MM.1S (cell line): ENCODE measurements at regions not wholly inside any gene's neighbourhood (a gene's known extent, or its start where the extent isn't known, plus 50 kb on each side); places are given as distances from the start of the nearest gene placed in this dataset.

Experiments used
- EZH2 ChIP-seq: fragments of 300-600 bp; sonication (generic); optimal IDR thresholded peaks from 2 replicates; pipeline ENCODE3; 2017; ENCODE audit warnings: low read depth, mild to moderate bottlenecking, antibody characterized with exemption, low read length, mixed read lengths
- TF ChIP-seq, protein P1 (sequence below): fragments of 300-600 bp; sonication (generic); IDR thresholded peaks from 2 replicates; pipeline ENCODE4 v1.5.1; 2016; ENCODE audit warnings: antibody characterized with exemption, low read length, mixed read lengths

DNA sequence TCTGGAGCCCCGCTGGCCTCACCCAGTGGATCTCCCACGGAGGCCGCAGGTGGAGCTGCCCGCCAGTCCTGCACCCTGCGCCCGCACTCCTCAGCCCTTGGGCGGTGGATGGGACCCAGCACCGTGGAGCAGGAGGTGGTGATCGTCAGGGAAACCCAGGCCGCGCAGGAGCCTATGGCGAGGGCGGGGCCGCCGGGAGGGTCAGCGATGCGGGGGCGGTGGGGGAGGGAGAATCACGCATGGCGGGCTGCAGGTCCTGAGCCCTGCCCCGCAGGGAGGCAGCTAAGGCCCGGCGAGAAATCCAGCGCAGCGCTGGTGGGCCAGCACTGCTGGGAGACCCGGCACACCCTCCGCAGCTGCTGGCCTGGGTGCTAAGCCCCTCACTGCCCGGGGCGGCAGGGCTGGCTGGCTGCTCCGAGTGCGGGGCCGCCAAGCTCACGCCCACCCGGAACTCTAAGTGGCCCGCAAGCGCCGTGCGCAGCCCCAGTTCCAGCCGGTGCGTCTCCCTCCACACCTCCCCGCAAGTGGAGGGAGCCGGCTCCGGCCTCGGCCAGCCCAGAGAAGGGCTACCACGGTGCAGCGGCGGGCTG lies 524.8 kb upstream of the TPK1 start:
- TF ChIP-seq, protein P1, sequence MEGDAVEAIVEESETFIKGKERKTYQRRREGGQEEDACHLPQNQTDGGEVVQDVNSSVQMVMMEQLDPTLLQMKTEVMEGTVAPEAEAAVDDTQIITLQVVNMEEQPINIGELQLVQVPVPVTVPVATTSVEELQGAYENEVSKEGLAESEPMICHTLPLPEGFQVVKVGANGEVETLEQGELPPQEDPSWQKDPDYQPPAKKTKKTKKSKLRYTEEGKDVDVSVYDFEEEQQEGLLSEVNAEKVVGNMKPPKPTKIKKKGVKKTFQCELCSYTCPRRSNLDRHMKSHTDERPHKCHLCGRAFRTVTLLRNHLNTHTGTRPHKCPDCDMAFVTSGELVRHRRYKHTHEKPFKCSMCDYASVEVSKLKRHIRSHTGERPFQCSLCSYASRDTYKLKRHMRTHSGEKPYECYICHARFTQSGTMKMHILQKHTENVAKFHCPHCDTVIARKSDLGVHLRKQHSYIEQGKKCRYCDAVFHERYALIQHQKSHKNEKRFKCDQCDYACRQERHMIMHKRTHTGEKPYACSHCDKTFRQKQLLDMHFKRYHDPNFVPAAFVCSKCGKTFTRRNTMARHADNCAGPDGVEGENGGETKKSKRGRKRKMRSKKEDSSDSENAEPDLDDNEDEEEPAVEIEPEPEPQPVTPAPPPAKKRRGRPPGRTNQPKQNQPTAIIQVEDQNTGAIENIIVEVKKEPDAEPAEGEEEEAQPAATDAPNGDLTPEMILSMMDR = no peak
- no peak for TF ChIP-seq EZH2
